ACC112 (cell line): ENCODE measurements at regions not wholly inside any gene's neighbourhood (a gene's known extent, or its start where the extent isn't known, plus 50 kb on each side); places are given as distances from the start of the nearest gene placed in this dataset.

ENCODE experiments used
- H2AFZ ChIP-seq: fragments of 200-600 bp; sonication (generic); one replicate; pipeline ENCODE4 v1.6.0; 2017; ENCODE audit warnings: antibody characterized with exemption, low read length; ENCODE audit not compliant: unreplicated experiment
- H3K27ac ChIP-seq: fragments of 200-600 bp; sonication (generic); 2 replicates; pipeline ENCODE4 v1.5.1; 2014; ENCODE audit warnings: low read depth, mild to moderate bottlenecking, antibody characterized with exemption, low read length, moderate library complexity
- H3K27me3 ChIP-seq: fragments of 200-600 bp; sonication (generic); 2 replicates; pipeline ENCODE4 v1.6.1; 2014; ENCODE audit warnings: mild to moderate bottlenecking, antibody characterized with exemption, low read length, moderate library complexity, mixed read lengths; ENCODE audit not compliant: insufficient read depth
- H3K36me3 ChIP-seq: fragments of 200-600 bp; sonication (generic); 2 replicates; pipeline ENCODE4 v1.6.1; 2016; ENCODE audit warnings: mild to moderate bottlenecking, antibody characterized with exemption, low read length, moderate library complexity, mixed read lengths; ENCODE audit not compliant: insufficient read depth
- H3K4me1 ChIP-seq: fragments of 200-600 bp; sonication (generic); one replicate; pipeline ENCODE4 v1.6.1; 2016; ENCODE audit warnings: low read length, mixed read lengths; ENCODE audit not compliant: insufficient read depth, unreplicated experiment, control insufficient read depth
- H3K4me3 ChIP-seq: fragments of 200-600 bp; sonication (generic); 2 replicates; pipeline ENCODE4 v1.5.1; 2014; ENCODE audit warnings: mild to moderate bottlenecking, low read depth, low read length
- H3K79me2 ChIP-seq: fragments of 200-600 bp; sonication (generic); one replicate; pipeline ENCODE4 v1.6.0; 2016; ENCODE audit warnings: low read length; ENCODE audit not compliant: control insufficient read depth, unreplicated experiment, insufficient read depth

GRCh38 chr3:27630885-27631284 is 91.2 kb downstream of the EOMES start:
- Histone ChIP-seq H3K27me3 (no peaks in the 10 kb centered on the region), H3K36me3 (no peaks in the 10 kb centered on the region), H3K79me2 (peaks cover 4% of the 10 kb centered on the region), H3K4me1 (peaks cover 30% of the 10 kb centered on the region), H2AFZ (no peak overlapping the region), H3K27ac (peak overlapping the region; percentile 45), H3K4me3 (no peak overlapping the region)

DNA sequence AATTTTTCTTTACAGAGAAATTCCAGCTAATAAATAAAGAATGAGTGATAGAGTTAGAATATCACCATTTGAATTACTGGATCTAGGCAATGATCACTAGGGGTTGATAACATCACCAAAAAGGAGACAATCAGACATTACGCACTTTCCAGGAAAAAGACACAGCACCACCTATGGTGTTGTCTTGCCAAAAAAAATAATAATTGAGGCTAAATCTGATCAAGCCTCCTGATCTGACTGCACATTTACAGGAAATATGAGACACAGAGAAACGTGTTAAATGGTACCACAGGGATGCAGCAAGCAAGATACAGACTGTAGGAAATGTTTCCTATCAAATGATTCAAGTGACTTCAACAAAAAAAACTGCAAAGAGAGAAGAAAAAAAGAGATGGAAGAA is 92.8 kb downstream of the EOMES start:
- no peaks in the 10 kb centered on the region for H3K27me3 ChIP-seq
- peaks cover 4% of the 10 kb centered on the region for H3K79me2 ChIP-seq
- no peaks in the 10 kb centered on the region for H3K36me3 ChIP-seq
- no peak overlapping the region for H2AFZ ChIP-seq
- peaks cover 26% of the 10 kb centered on the region for H3K4me1 ChIP-seq
- H3K4me3 ChIP-seq = no peak overlapping the region
- no peak overlapping the region for H3K27ac ChIP-seq

DNA sequence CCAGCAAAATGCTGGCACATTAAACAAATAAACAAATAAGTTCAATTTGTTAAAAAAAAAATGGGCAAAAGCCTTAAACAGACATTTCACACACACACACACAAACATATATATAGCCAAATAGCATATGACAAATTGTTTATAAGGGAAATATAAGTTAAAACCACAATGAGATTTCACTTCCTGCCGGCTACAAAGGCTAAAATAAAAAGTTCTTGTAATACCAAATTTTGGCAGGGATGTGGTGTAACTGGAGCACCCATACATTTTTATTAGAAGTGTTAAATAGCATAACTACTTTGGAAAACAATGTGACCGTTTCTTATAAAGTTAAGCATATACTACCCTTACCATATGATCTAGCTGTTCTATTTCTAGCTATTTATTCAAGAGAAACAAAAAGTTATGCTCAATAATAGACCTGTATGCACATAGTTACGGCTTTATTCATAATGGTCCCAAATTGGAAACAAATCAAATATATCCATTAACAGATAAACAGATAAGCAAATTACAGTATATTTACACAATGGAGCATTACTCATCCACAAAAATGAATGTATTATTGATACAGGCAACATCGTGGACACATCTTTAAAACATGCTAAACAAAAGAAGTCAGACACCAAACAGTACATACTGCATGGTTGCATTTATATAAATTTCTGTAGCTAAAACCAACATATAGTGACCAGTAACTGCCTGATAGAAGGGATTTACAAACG is 93.9 kb downstream of the EOMES start:
- peaks cover 29% of the 10 kb centered on the region for H3K4me1 ChIP-seq
- no peaks in the 10 kb centered on the region for H3K36me3 ChIP-seq
- no peak overlapping the region for H3K4me3 ChIP-seq
- no peaks in the 10 kb centered on the region for H3K27me3 ChIP-seq
- H2AFZ ChIP-seq = no peak overlapping the region
- H3K79me2 ChIP-seq = no peaks in the 10 kb centered on the region
- no peak overlapping the region for H3K27ac ChIP-seq

DNA sequence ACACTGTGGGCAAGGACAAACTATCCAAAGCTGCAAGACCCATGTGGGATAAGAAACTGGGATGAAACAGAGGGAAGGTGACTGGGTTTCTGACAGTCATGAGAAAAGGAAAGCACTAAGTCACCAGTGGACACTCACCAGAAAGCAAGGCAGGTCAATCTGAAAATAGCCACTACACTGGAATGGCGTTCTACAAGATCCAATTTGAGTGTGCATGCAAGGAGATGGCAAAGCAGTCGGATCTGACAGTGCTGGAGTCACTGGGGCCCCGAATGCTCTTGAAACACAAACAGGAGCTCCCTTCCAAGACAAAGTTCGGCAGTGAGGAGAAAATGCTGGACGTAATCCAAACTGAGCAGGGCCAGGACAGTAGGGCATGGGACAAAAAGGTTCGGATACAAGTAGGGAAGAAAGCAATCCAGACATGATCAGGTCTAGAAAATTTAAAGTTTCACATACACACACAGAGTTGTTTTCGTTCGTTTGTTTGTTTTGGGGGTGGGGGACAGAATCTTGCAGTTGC is 95.5 kb downstream of the EOMES start:
- peaks cover 30% of the 10 kb centered on the region for H3K4me1 ChIP-seq
- no peak overlapping the region for H3K27ac ChIP-seq
- no peaks in the 10 kb centered on the region for H3K36me3 ChIP-seq
- no peak overlapping the region for H3K4me3 ChIP-seq
- no peak overlapping the region for H2AFZ ChIP-seq
- no peaks in the 10 kb centered on the region for H3K79me2 ChIP-seq
- H3K27me3 ChIP-seq = no peaks in the 10 kb centered on the region

DNA sequence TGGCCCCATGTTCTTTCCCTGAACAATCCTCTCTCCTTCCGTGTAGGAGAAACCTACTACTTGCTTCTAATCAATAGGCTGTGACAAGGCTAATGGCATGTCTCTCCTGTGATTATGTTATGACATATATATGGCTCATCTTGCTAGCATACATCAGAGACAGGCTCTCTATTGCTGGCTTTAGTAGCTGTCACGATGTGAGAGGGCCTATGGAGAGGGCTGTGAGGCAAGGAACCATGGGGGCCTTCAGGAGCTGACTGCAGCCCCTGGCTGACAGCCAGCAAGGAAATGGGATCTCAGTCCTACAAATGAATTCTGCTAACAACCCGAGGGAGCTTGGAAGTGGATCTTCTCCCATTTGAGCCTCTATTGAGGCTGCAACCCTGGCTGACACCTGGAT is 96.3 kb downstream of the EOMES start:
- Histone ChIP-seq H2AFZ (no peak overlapping the region), H3K4me3 (no peak overlapping the region), H3K27ac (no peak overlapping the region), H3K4me1 (peaks cover 25% of the 10 kb centered on the region), H3K36me3 (no peaks in the 10 kb centered on the region), H3K27me3 (no peaks in the 10 kb centered on the region), H3K79me2 (no peaks in the 10 kb centered on the region)

- no peak overlapping the region for H2AFZ ChIP-seq
- H3K4me3 ChIP-seq = no peak overlapping the region
- H3K27ac ChIP-seq = no peak overlapping the region
Measured at GRCh38 chr3:27623085-27623753, 98.9 kb downstream of the EOMES start.

GRCh38 chr3:27617552-27617951 is 104.6 kb downstream of the EOMES start:
- H3K4me3 ChIP-seq = no peak overlapping the region
- no peak overlapping the region for H3K27ac ChIP-seq
- H3K27me3 ChIP-seq = no peaks in the 10 kb centered on the region
- no peak overlapping the region for H2AFZ ChIP-seq
- 0 out of 2 replicates have a peak, but pooled peaks cover 5% of the 10 kb centered on the region for H3K36me3 ChIP-seq
- no peaks in the 10 kb centered on the region for H3K79me2 ChIP-seq
- no peaks in the 10 kb centered on the region for H3K4me1 ChIP-seq

More at GRCh38 chr3:27623085-27623753, 98.9 kb downstream of the EOMES start:
- Histone ChIP-seq H3K36me3 (no peaks in the 10 kb centered on the region), H3K79me2 (no peaks in the 10 kb centered on the region), H3K4me1 (peaks cover 11% of the 10 kb centered on the region), H3K27me3 (no peaks in the 10 kb centered on the region)

DNA sequence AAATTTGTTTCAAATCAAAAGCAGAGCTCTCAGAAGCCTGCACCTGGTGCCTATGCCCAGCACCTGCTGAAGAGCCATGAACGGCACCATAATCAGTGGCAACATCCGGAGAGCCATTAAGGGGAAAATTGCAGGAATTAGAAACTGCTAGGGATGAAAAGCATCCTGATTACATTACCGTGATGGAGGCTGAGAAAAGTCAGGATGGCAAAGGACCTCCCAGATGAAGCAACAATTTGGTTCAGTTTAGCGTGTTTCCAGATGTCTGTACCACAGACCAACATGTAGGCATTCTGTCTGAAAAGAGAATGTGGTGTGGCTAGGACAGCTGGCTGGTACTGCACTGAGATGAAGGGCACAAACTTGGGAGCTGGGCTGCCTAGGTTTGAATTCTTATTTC is 106.1 kb downstream of the EOMES start:
- Histone ChIP-seq H2AFZ (no peak overlapping the region), H3K79me2 (no peaks in the 10 kb centered on the region), H3K36me3 (0 out of 2 replicates have a peak, but pooled peaks cover 5% of the 10 kb centered on the region), H3K4me1 (no peaks in the 10 kb centered on the region), H3K27me3 (no peaks in the 10 kb centered on the region), H3K27ac (no peak overlapping the region), H3K4me3 (no peak overlapping the region)

GRCh38 chr3:27615555-27615954 is 106.6 kb downstream of the EOMES start:
- H3K4me1 ChIP-seq = no peaks in the 10 kb centered on the region
- H3K27me3 ChIP-seq = no peaks in the 10 kb centered on the region
- 0 out of 2 replicates have a peak, but pooled peaks cover 5% of the 10 kb centered on the region for H3K36me3 ChIP-seq
- no peak overlapping the region for H3K4me3 ChIP-seq
- H2AFZ ChIP-seq = no peak overlapping the region
- no peaks in the 10 kb centered on the region for H3K79me2 ChIP-seq
- H3K27ac ChIP-seq = no peak overlapping the region

- H2AFZ ChIP-seq = no peak overlapping the region
- no peaks in the 10 kb centered on the region for H3K79me2 ChIP-seq
- no peak overlapping the region for H3K27ac ChIP-seq
- H3K36me3 ChIP-seq = 0 out of 2 replicates have a peak, but pooled peaks cover 5% of the 10 kb centered on the region
- no peaks in the 10 kb centered on the region for H3K27me3 ChIP-seq
- H3K4me1 ChIP-seq = no peaks in the 10 kb centered on the region
- no peak overlapping the region for H3K4me3 ChIP-seq
Measured at GRCh38 chr3:27614592-27614991, 107.5 kb downstream of the EOMES start.
